ENCODE measurements at regions not wholly inside any gene's neighbourhood (a gene's known extent, or its start where the extent isn't known, plus 50 kb on each side); places are given as distances from the start of the nearest gene placed in this dataset.
"Not testable (repeated sequence)": the region's sequence is repeated elsewhere in the genome, so short reads cannot be mapped to it uniquely, and the experiment has no call there.

- DNase-seq (ENCODE audit: low read depth, low spot score), result no peak
These were observed 251.3 kb downstream of the MYCN start for GRCh38 chr2:16191431-16192200.

DNA sequence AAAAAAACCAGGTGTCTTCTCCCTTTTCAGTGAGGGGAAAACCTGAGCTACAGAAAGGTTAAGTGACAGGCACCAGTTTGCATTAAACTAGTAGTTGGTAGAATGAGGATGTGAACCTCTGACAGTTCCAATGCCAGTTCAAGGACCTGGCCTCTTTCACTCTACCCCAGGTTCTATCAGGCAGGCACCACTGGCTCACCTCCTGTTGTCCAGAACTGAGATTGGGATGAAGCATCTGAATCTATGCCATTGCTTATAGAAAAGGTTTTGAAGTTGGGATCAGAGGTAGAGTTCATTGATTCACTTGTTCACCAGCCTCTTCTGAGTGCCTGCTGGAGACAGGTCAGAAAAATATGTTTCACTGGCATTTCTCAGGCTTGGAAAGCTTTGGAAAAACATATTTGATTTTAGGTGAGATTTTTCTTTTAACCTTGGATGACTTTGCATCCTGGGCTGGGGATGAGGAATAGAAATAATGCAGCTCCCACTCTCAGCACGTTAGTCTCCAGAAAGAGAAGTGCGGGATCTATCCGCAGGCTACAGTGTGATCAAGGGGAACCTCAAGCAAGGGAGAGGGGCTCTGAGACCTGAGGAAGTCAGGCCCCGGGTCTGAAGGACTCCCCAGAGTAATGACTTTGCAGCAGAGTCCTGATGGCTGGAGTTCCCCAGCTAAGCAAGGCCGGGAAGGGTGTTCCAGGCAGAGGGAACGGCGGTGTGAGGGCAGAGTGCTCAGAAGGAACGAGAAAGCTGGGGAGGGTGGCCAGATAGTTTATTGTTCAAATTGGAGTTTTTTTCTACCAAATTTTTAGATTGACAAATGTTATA, 250.3 kb downstream of the MYCN start:
- DNase-seq (ENCODE audit: low read depth, low spot score), result no peak

DNA sequence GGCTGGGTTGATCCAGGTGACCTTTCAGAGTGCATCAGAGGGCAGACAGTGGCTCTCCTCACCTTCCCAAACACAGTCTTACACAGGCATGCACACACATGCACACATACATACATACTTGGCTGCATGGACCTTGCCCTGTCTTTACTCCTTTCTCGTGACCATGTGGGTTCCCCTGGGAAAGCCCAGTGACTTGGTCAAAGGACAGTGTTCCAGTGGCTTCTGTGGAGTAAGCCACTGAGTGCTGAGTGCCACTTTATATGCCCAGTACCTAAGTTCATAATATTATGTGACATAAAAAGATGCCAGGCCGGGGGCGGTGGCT, 249.4 kb downstream of the MYCN start:
- no peak for DNase-seq (ENCODE audit: low read depth, low spot score)

DNA sequence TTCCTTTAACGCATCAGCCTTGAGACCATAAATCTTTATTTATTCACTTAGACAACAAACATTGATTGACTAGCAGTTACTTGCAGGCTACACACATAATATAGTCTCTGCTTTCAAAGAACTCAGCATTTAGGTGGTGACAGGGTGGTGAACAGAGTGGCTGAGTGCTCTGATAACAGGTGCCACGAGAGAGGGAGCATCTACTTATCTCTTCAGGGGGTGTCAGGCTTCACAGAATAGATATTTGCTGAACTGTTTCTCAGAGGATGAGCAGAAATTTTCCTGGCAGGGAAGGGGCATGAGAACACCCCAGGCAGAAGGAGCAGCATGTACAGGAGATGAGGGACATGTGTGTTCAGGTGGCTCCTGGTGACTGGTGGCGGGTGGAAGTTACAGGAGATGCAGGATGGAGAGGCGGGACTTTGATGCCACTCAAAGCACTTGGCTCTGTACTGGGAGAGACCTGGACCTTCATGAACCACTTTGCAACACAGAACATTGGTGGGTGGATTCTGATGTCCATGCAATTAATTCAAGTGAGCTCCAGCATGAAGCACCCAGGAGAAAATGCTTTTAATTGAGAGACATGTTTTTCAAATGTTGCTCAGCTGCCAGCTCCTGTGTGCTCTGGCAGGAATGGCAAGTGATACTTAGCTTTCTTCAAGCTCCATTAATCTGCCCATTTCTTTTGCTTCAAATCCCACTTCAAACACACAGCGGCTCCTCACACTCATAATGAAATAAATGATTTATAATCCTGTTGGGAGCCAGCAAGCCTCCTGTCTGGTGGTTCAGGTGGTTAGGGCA, 248.9 kb downstream of the MYCN start:
- DNase-seq (ENCODE audit: low read depth, low spot score), result no peak

GRCh38 chr2:16188261-16188890, 248.0 kb downstream of the MYCN start:
- DNase-seq (ENCODE audit: low read depth, low spot score), result no peak

DNA sequence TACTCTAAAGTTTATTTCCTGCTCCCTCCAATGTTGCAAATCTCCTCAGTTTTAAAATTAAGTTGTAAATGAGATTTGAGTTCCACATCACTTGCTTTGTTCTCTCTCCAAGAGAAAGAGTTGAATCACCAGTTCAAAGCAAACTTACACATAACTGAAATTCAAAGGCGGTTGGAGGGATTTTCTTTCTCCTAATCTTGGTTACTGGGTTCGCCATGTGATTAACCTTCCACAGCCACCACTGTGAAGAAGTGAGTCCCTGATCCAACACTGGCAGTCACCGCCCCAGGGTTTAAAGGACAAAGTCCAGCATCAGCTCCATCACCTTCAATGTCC, 247.1 kb downstream of the MYCN start:
- no peak for DNase-seq (ENCODE audit: low read depth, low spot score)

DNA sequence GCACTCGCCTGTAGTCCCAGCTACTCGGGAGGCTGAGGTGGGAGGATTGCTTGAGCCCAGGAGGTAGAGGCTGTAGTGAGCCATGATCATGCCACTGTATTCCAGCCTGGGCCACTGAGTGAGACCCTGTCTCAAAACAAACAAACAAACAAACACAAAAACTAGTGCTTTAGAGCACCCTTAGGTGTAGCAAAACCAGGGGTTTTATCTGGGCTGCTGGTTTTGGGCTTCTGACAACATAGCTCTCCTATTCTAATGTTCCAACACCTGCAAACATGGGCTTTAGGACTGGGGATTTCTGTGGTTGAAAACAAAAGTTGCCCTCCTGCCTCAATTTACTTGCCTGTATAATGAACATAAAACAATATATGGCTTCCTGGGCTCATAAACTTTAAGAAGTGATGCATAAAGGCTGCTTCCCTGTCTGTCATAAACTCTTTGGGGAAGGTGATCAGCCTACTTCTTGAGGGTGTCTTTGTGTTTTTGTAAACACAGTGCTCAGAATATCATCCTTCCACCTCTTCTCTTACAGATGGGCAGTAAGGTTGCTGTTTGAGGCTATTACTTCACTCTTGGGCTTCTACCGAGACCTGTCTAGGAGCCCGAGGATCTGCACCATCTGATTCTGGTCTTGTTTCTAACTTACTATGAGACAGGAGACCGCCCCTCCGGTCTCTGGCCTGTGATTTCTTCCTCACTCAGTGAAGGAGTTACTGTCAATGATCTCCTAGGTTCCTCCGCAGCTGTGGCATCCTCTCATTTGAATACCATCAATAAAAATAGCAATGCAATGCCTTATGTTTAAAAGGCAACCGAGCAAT, 246.5 kb downstream of the MYCN start:
- no peak for DNase-seq (ENCODE audit: low read depth, low spot score)

DNA sequence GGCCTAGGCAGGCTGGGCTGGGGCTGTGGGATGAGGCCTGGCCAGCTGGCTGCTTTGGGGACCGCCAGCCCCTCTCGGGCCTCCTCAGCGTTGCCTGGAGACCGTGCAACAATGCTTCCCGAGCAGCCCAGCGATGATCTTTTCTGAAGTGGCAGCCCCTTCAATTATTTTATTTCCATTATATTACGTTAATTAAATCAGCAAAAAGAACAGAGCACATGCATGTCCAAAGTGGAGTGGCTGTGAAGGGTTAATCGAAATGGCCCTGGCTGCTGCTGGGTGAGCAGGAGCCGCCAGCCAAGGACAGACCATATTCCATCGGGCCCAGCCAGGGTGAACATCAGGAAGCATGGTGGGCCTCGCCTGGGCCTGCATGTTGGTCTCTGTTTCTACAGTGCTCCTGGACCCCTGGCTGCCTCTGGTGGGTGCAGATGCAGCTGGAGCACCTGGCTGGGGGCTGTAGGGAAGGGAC, 245.5 kb downstream of the MYCN start:
- DNase-seq (ENCODE audit: low read depth, low spot score), result no peak

GRCh38 chr2:16184945-16185660, 244.8 kb downstream of the MYCN start:
- DNase-seq (ENCODE audit: low read depth, low spot score), result no peak

DNA sequence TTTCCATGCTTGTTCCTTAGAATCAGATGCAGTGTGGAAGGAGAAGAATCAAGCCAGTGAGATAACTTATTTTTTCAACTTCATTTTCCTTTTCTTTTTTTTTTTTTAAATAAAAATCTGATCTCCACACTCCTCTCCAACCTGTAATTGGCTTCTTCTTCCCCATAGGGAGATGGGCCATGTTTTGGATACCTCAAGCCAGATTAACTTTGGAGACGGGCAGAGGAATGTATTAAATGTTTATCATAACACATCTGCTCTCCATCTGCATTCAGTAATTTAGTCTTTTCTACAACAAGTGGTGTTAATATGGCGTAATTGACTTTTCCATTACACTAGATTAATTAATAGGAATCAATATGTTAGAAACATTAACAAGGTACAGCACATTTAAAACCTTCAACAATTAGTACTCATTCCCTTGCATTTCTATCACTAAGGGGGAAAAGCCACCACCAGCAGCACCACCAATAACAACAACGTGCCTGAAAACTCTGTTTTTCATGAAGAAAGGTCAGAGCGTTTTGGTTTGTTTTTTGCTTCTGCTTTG, 244.1 kb downstream of the MYCN start:
- no peak for DNase-seq (ENCODE audit: low read depth, low spot score)

GRCh38 chr2:16183345-16183744, 243.0 kb downstream of the MYCN start:
- DNase-seq (ENCODE audit: low read depth, low spot score), result no peak

- DNase-seq (ENCODE audit: low read depth, low spot score), result no peak
These were observed 242.5 kb downstream of the MYCN start for GRCh38 chr2:16182841-16183240.

- DNase-seq (ENCODE audit: low read depth, low spot score), result not testable (repeated sequence)
These were observed 242.0 kb downstream of the MYCN start for GRCh38 chr2:16182311-16182815.

GRCh38 chr2:16181741-16182090, 241.4 kb downstream of the MYCN start:
- DNase-seq (ENCODE audit: low read depth, low spot score), result no peak

- DNase-seq (ENCODE audit: low read depth, low spot score), result no peak
These were observed 240.9 kb downstream of the MYCN start for GRCh38 chr2:16181062-16181740.

- DNase-seq (ENCODE audit: low read depth, low spot score), result no peak
These were observed 240.3 kb downstream of the MYCN start for GRCh38 chr2:16180631-16181030.

- no peak for DNase-seq (ENCODE audit: low read depth, low spot score)
These were observed 239.5 kb downstream of the MYCN start for GRCh38 chr2:16179701-16180416.

GRCh38 chr2:16178551-16179130, 238.3 kb downstream of the MYCN start:
- no peak for DNase-seq (ENCODE audit: low read depth, low spot score)
